ENCODE measurements at regions not wholly inside any gene's neighbourhood (a gene's known extent, or its start where the extent isn't known, plus 50 kb on each side); places are given as distances from the start of the nearest gene placed in this dataset.

- TF ChIP-seq EZH2 (IDR thresholded peaks at IDR 0.05; ENCODE audit: borderline replicate concordance, low read depth, low read length, severe bottlenecking) (no peak), CTCF (IDR thresholded peaks at IDR 0.05; ENCODE audit: extremely low read depth in 1 of 2, insufficient read depth in 1 of 2, low read depth in 1 of 2, low read length in 2 of 2) (no peak), MYC (IDR thresholded peaks at IDR 0.05; ENCODE audit: low read depth, low read length) (no peak), POLR2A (IDR thresholded peaks at IDR 0.05; ENCODE audit: low read depth, low read length) (no peak), JUN (IDR thresholded peaks at IDR 0.05; ENCODE audit: borderline replicate concordance, insufficient read depth, insufficient read length, low read depth) (no peak), FOS (IDR thresholded peaks at IDR 0.05; ENCODE audit: borderline replicate concordance, insufficient read depth, low read length) (no peak), POLR2AphosphoS5 (IDR thresholded peaks at IDR 0.05; ENCODE audit: insufficient read depth, low read depth, low read length) (no peak), MAX (IDR thresholded peaks at IDR 0.05; ENCODE audit: insufficient read depth, insufficient read length) (no peak), GATA2 (IDR thresholded peaks at IDR 0.05; ENCODE audit: insufficient read depth, insufficient read length, low read depth, low read length) (no peak)
Observed at GRCh38 chr14:105838107-105838506, 311.7 kb downstream of the TMEM121 start.

All from endothelial cell of umbilical vein (primary cell).